ENCODE measurements at regions not wholly inside any gene's neighbourhood (a gene's known extent, or its start where the extent isn't known, plus 50 kb on each side); places are given as distances from the start of the nearest gene placed in this dataset.

DNA sequence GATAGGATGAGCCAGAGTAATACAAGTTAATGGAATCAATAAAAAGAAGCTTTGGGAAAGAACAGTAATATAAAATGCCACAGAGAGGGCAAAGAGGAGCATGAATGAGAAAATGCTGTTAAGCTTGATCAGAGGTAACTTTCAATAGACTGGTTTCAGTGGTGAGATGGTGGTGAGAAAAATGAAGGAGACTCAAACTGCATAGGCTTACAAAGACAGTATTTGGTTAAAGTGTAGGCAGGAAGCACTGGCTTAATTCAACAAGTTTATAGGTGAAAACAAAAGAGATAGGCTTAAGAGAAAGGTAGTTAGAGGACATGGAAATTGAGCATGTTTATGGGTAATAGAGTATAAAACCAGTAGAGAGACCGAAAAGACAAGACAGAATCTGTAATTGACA, 298.6 kb upstream of the ADAMTS5 start:
- ChIA-PET POLR2A (no interaction called here), CTCF (no interaction called here)
- intact Hi-C loops (cut with micrococcal nuclease): no loop called here
- Histone ChIP-seq H3K9me3 (ENCODE audit: control extremely low read depth in 1 of 3, control insufficient read depth in 2 of 3, insufficient read depth in 1 of 3, low read length in 2 of 3) (no peaks in the 10 kb centered on the region), H3K36me3 (replicated peaks in 1 of 2; ENCODE audit: control extremely low read depth in 1 of 2, control insufficient read depth in 1 of 2, extremely low read depth in 1 of 2, insufficient read depth in 2 of 2, low read length in 1 of 2) (no peaks in the 10 kb centered on the region), H3K4me3 (ENCODE audit: control extremely low read depth in 1 of 5, extremely low read depth in 1 of 5, insufficient read depth in 1 of 5, low read depth in 2 of 5, low read length in 4 of 5) (no peak overlapping the region), H3K79me2 (ENCODE audit: control insufficient read depth, insufficient read depth, low read length) (no peaks in the 10 kb centered on the region), H3K4me2 (replicated peaks; ENCODE audit: low read depth, low read length, poor library complexity, severe bottlenecking) (no peak overlapping the region), H4K20me1 (ENCODE audit: control insufficient read depth, insufficient read depth, low read length, poor library complexity, severe bottlenecking) (no peaks in the 10 kb centered on the region), H3K27ac (ENCODE audit: low read length in 2 of 2) (no peak overlapping the region), H2AFZ (ENCODE audit: insufficient read depth, low read depth, low read length, poor library complexity, severe bottlenecking) (no peak overlapping the region), H3K4me1 (ENCODE audit: control insufficient read depth in 2 of 2, insufficient read depth in 2 of 2, low read length in 2 of 2) (no peaks in the 10 kb centered on the region), H3K9ac (ENCODE audit: low read length) (no peak overlapping the region), H3K27me3 (replicated peaks in 1 of 4; ENCODE audit: control extremely low read depth in 1 of 4, control insufficient read depth in 3 of 4, insufficient read depth in 4 of 4, low read length in 3 of 4) (no peaks in the 10 kb centered on the region)
- Mint-ChIP-seq H3K27ac (no peak overlapping the region), H3K9me3 (ENCODE audit: insufficient read depth) (no peaks in the 10 kb centered on the region), H3K4me3 (no peak overlapping the region), H3K27me3 (no peaks in the 10 kb centered on the region), H3K4me1 (no peaks in the 10 kb centered on the region)
- whole genome bisulfite sequencing (ENCODE audit: insufficient coverage): no CpG with 5 or more reads among the region's 1 CpG
- no peak for DNase-seq
- no peak for TF ChIP-seq EZH2 (IDR thresholded peaks at IDR 0.05; ENCODE audit: borderline replicate concordance, insufficient read depth, low read depth, low read length, poor library complexity, severe bottlenecking)
- TF ChIP-seq, protein P1, sequence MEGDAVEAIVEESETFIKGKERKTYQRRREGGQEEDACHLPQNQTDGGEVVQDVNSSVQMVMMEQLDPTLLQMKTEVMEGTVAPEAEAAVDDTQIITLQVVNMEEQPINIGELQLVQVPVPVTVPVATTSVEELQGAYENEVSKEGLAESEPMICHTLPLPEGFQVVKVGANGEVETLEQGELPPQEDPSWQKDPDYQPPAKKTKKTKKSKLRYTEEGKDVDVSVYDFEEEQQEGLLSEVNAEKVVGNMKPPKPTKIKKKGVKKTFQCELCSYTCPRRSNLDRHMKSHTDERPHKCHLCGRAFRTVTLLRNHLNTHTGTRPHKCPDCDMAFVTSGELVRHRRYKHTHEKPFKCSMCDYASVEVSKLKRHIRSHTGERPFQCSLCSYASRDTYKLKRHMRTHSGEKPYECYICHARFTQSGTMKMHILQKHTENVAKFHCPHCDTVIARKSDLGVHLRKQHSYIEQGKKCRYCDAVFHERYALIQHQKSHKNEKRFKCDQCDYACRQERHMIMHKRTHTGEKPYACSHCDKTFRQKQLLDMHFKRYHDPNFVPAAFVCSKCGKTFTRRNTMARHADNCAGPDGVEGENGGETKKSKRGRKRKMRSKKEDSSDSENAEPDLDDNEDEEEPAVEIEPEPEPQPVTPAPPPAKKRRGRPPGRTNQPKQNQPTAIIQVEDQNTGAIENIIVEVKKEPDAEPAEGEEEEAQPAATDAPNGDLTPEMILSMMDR (IDR thresholded peaks at IDR 0.05): no peak
- no peak for ATAC-seq (ENCODE audit: low read depth)

DNA sequence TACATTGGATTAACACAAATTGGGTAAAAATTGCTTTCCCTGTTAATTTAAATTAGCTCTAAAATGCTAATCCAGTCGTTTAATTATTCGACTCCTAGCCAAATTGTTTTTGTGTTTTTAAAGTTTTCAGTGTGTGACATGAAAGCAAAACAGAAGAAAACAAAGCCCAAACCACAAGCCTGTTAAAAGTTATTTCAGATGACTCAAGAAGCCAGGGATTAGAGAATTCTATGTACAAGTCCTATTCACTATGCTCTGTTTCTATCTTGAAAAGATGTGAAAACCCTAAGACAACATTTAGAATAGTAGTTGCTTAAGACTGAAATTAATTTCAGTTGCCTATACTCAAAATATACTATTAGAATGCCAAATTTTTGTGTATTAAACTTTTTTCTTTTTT, 294.8 kb upstream of the ADAMTS5 start:
- WGBS (ENCODE audit: insufficient coverage): no CpG with 5 or more reads among the region's 2 CpGs
- H3K27me3 Mint-ChIP-seq: no peaks in the 10 kb centered on the region
- no peak overlapping the region for H3K4me2 ChIP-seq (replicated peaks; ENCODE audit: low read depth, low read length, poor library complexity, severe bottlenecking)
- H3K4me1 Mint-ChIP-seq: no peaks in the 10 kb centered on the region
- no peaks in the 10 kb centered on the region for H3K9me3 ChIP-seq (ENCODE audit: control extremely low read depth in 1 of 3, control insufficient read depth in 2 of 3, insufficient read depth in 1 of 3, low read length in 2 of 3)
- ATAC-seq (ENCODE audit: low read depth) (no peak), DNase-seq (no peak)
- ChIA-PET CTCF (no interaction called here), POLR2A (no interaction called here)
- intact Hi-C loops (cut with micrococcal nuclease): no loop called here
- no peak overlapping the region for H3K9ac ChIP-seq (ENCODE audit: low read length)
- H3K27ac ChIP-seq (ENCODE audit: low read length in 2 of 2): no peak overlapping the region
- no peaks in the 10 kb centered on the region for H3K4me1 ChIP-seq (ENCODE audit: control insufficient read depth in 2 of 2, insufficient read depth in 2 of 2, low read length in 2 of 2)
- H3K27me3 ChIP-seq (replicated peaks in 1 of 4; ENCODE audit: control extremely low read depth in 1 of 4, control insufficient read depth in 3 of 4, insufficient read depth in 4 of 4, low read length in 3 of 4): no peaks in the 10 kb centered on the region
- H3K27ac Mint-ChIP-seq: no peak overlapping the region
- no peaks in the 10 kb centered on the region for H4K20me1 ChIP-seq (ENCODE audit: control insufficient read depth, insufficient read depth, low read length, poor library complexity, severe bottlenecking)
- H3K9me3 Mint-ChIP-seq (ENCODE audit: insufficient read depth): peaks cover 3% of the 10 kb centered on the region
- no peak overlapping the region for H3K4me3 Mint-ChIP-seq
- TF ChIP-seq, protein P1 (IDR thresholded peaks at IDR 0.05): no peak
- no peak for TF ChIP-seq EZH2 (IDR thresholded peaks at IDR 0.05; ENCODE audit: borderline replicate concordance, insufficient read depth, low read depth, low read length, poor library complexity, severe bottlenecking)
- no peak overlapping the region for H3K4me3 ChIP-seq (ENCODE audit: control extremely low read depth in 1 of 5, extremely low read depth in 1 of 5, insufficient read depth in 1 of 5, low read depth in 2 of 5, low read length in 4 of 5)
- H2AFZ ChIP-seq (ENCODE audit: insufficient read depth, low read depth, low read length, poor library complexity, severe bottlenecking): no peak overlapping the region
- H3K79me2 ChIP-seq (ENCODE audit: control insufficient read depth, insufficient read depth, low read length): no peaks in the 10 kb centered on the region
- H3K36me3 ChIP-seq (replicated peaks in 1 of 2; ENCODE audit: control extremely low read depth in 1 of 2, control insufficient read depth in 1 of 2, extremely low read depth in 1 of 2, insufficient read depth in 2 of 2, low read length in 1 of 2): no peaks in the 10 kb centered on the region
